HepG2 (cell line): ENCODE measurements at regions not wholly inside any gene's neighbourhood (a gene's known extent, or its start where the extent isn't known, plus 50 kb on each side); places are given as distances from the start of the nearest gene placed in this dataset.

Experiments
- ATAC-seq: fragments of 200-7000 bp; cut with Tn5 transposase; 3 replicates; pipeline ENCODE4 v1.9.1; 2020; ENCODE audit warnings: mild to moderate bottlenecking, moderate library complexity
- BruUV-seq: library from RNA; stranded (reverse); fragments of 400-500 nt; replicated peaks from 2 replicates; lab custom pipeline; 2021; lab: Mats Ljungman, UMichigan
- CTCF ChIA-PET: fragments of 300-600 bp; formaldehyde crosslinking; extraction: SDS; loops from one replicate; lab custom pipeline; 2021; ENCODE audit warnings: low total read pairs, inconsistent platforms, low intra/inter-chr PET ratio; lab: Yijun Ruan, JAX
- POLR2A ChIA-PET: fragments of 350-600 bp; sonication (Branson Sonifier 250); formaldehyde crosslinking; loops from one replicate; lab custom pipeline; 2020; ENCODE audit warnings: antibody characterized with exemption, inconsistent platforms; lab: Yijun Ruan, JAX
- DNase-seq: peaks from one replicate; pipeline ENCODE4 v3.0.0-alpha.2; 2015; ENCODE audit warnings: low spot score
- FAIRE-seq: peaks from 3 replicates; lab custom pipeline; 2011; peaks lifted over from hg19 to GRCh38; lab: Jason Lieb, UNC
- H2AFZ ChIP-seq: one replicate; pipeline ENCODE4 v1.6.1; 2011; ENCODE audit warnings: low read length, inconsistent platforms
- H3K27ac ChIP-seq: fragments of 300-600 bp; 3 replicates; pipeline ENCODE4 v1.8.0; 2011; ENCODE audit warnings: mixed run types, mild to moderate bottlenecking, mixed read lengths, low read length, inconsistent platforms; ENCODE audit not compliant: insufficient read depth; ENCODE audit errors: extremely low read length
- H3K27me3 ChIP-seq, 2 experiments: fragments of 200-600 bp in 1 of 2; 2 replicates in 1 of 2; 3 replicates in 1 of 2; pipeline versions ENCODE4 v1.6.0 to v1.8.0; 2011; ENCODE audit warnings: low read length in 2 of 2, mild to moderate bottlenecking in 2 of 2, moderate library complexity in 2 of 2, inconsistent platforms in 1 of 2; ENCODE audit not compliant: insufficient read depth in 2 of 2, control insufficient read depth in 1 of 2
- H3K36me3 ChIP-seq, 2 experiments: fragments of 200-600 bp in 1 of 2; replicated peaks in 1 of 2; 2 replicates in 1 of 2; 3 replicates in 1 of 2; pipeline versions ENCODE4 v1.5.1 to v1.8.0; 2011; ENCODE audit warnings: low read length in 2 of 2, inconsistent platforms in 1 of 2; ENCODE audit not compliant: insufficient read depth in 2 of 2, control insufficient read depth in 1 of 2
- H3K4me1 ChIP-seq: 2 replicates; pipeline ENCODE4 v1.5.1; 2012; ENCODE audit warnings: low read length, inconsistent platforms; ENCODE audit not compliant: insufficient read depth
- H3K4me2 ChIP-seq: 2 replicates; pipeline ENCODE4 v1.6.0; 2011; ENCODE audit warnings: low read depth, low read length, inconsistent platforms
- H3K4me3 ChIP-seq, 3 experiments: fragments of 200-600 bp in 1 of 3; sonication (generic), shearing (Covaris generic) in 1 of 3; replicated peaks in 1 of 3; 2 replicates each; pipeline ENCODE4 v1.5.1; 2011 to 2016; ENCODE audit warnings: low read length in 3 of 3, inconsistent platforms in 2 of 3, low read depth in 2 of 3, mild to moderate bottlenecking in 2 of 3, control low read depth in 1 of 3, mixed read lengths in 1 of 3; ENCODE audit not compliant: insufficient read depth in 1 of 3
- H3K79me2 ChIP-seq: one replicate; pipeline ENCODE4 v1.6.1; 2011; ENCODE audit warnings: low read length, inconsistent platforms; ENCODE audit not compliant: insufficient read depth
- H3K9ac ChIP-seq: 2 replicates; pipeline ENCODE4 v1.6.0; 2011; ENCODE audit warnings: mild to moderate bottlenecking, low read depth, low read length, inconsistent platforms; ENCODE audit not compliant: insufficient read depth
- H3K9me3 ChIP-seq: 2 replicates; pipeline ENCODE4 v1.5.1; 2012; ENCODE audit warnings: mild to moderate bottlenecking, low read length
- H4K20me1 ChIP-seq: 2 replicates; pipeline ENCODE4 v1.6.0; 2011; ENCODE audit warnings: inconsistent platforms, mild to moderate bottlenecking, low read length, moderate library complexity; ENCODE audit not compliant: insufficient read depth
- CENPT ChIP-seq: sonication (generic); formaldehyde crosslinking; IDR thresholded peaks from 2 replicates; pipeline ENCODE4 v1.8.0; 2022; ENCODE audit warnings: low read depth, mild to moderate bottlenecking, moderate library complexity, missing genetic modification reagents
- DMAP1 ChIP-seq: IDR thresholded peaks from 2 replicates; pipeline ENCODE4 v1.6.1; 2016
- DR1 ChIP-seq: sonication (generic); formaldehyde crosslinking; IDR thresholded peaks from 2 replicates; pipeline ENCODE4 v1.8.0; 2021; ENCODE audit warnings: mild to moderate bottlenecking, missing genetic modification reagents, inconsistent platforms
- KLF15 ChIP-seq: sonication (generic); formaldehyde crosslinking; IDR thresholded peaks from 2 replicates; pipeline ENCODE4 v1.8.1; 2023; ENCODE audit warnings: borderline replicate concordance, mild to moderate bottlenecking, inconsistent platforms, missing genetic modification reagents, mixed read lengths
- SSRP1 ChIP-seq: IDR thresholded peaks from 2 replicates; pipeline ENCODE4 v1.6.1; 2016; ENCODE audit warnings: control low read depth
- TMF1 ChIP-seq: sonication (generic); formaldehyde crosslinking; IDR thresholded peaks from 2 replicates; pipeline ENCODE4 v1.8.1; 2022; ENCODE audit warnings: low read depth, missing genetic modification reagents
- ZNF274 ChIP-seq: sonication (generic); formaldehyde crosslinking; IDR thresholded peaks from 2 replicates; pipeline ENCODE4 v1.5.1; 2020; ENCODE audit warnings: mild to moderate bottlenecking, missing genetic modification reagents
- ZNF766 ChIP-seq: sonication (generic); formaldehyde crosslinking; IDR thresholded peaks from 2 replicates; pipeline ENCODE4 v1.5.0; 2020; ENCODE audit warnings: missing genetic modification reagents, borderline replicate concordance
- ZNF782 ChIP-seq: sonication (generic); formaldehyde crosslinking; IDR thresholded peaks from 2 replicates; pipeline ENCODE4 v1.4.0; 2020; ENCODE audit warnings: missing genetic modification reagents, mild to moderate bottlenecking, borderline replicate concordance
- ZSCAN21 ChIP-seq: sonication (generic); formaldehyde crosslinking; IDR thresholded peaks from 2 replicates; pipeline ENCODE4 v1.8.0; 2022; ENCODE audit warnings: mild to moderate bottlenecking, missing genetic modification reagents, moderate library complexity, borderline replicate concordance
- WGBS: methylation state at CpG from one replicate; pipeline ENCODE4 v1.1.6; 2017; ENCODE audit warnings: low lambda C conversion rate; 5-methylcytosine and 5-hydroxymethylcytosine counted together
- in situ Hi-C: cut with HindIII; loops from 2 replicates; pipeline ENCODE4 v1.10.0; 2017; ENCODE audit warnings: low pct_unique_long_range_greater_than_20kb; ENCODE audit not compliant: extremely low pct_ligation_motif_present
- intact Hi-C: fragments of 100-400 bp; cut with micrococcal nuclease; formaldehyde crosslinking; loops from one replicate; pipeline ENCODE4 v1.10.0; 2022; ENCODE audit not compliant: unreplicated experiment
- TF ChIP-seq, protein P1 (sequence below): sonication (generic); formaldehyde crosslinking; IDR thresholded peaks from 2 replicates; pipeline ENCODE4 v1.5.0; 2020; ENCODE audit warnings: mild to moderate bottlenecking, missing genetic modification reagents
- TF ChIP-seq, protein P2 (sequence below): sonication (generic); formaldehyde crosslinking; IDR thresholded peaks from 2 replicates; pipeline ENCODE4 v1.5.1; 2020; ENCODE audit warnings: mild to moderate bottlenecking, missing genetic modification reagents, moderate library complexity
- TF ChIP-seq, protein P3 (sequence below): sonication (generic); formaldehyde crosslinking; IDR thresholded peaks from 2 replicates; pipeline ENCODE4 v1.4.0; 2020; ENCODE audit warnings: low read depth, mild to moderate bottlenecking, missing genetic modification reagents
- TF ChIP-seq, protein P4 (sequence below): sonication (generic); formaldehyde crosslinking; IDR thresholded peaks from 2 replicates; pipeline ENCODE4 v1.5.0; 2020; ENCODE audit warnings: missing genetic modification reagents, mild to moderate bottlenecking, borderline replicate concordance
- TF ChIP-seq, protein P5 (sequence below): sonication (generic); formaldehyde crosslinking; IDR thresholded peaks from 2 replicates; pipeline ENCODE4 v1.4.0; 2020; ENCODE audit warnings: missing genetic modification reagents
- TF ChIP-seq, protein P6 (sequence below): sonication (generic); formaldehyde crosslinking; IDR thresholded peaks from 2 replicates; pipeline ENCODE4 v1.4.0; 2020; ENCODE audit warnings: low read depth, missing genetic modification reagents

DNA sequence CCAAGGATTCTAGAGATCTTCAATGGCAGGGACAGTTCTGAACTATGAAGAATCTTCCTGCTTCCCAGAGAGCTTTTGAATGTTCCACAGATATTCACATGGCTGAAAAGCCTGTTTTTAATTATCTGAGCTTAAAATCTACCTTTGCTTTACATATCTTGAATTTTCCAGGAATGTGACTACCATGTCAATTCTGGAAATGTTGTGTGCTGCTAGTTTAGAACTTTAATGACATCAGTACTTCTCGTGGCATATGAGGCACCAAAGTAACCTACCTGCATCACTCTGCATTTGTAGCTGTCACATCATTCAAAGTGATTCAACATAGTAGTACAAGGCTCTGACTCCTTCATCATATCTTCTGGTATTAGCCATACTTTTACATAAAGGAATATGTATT is 122.7 kb upstream of the NFIA start (continued):
- TF ChIP-seq, protein P1, sequence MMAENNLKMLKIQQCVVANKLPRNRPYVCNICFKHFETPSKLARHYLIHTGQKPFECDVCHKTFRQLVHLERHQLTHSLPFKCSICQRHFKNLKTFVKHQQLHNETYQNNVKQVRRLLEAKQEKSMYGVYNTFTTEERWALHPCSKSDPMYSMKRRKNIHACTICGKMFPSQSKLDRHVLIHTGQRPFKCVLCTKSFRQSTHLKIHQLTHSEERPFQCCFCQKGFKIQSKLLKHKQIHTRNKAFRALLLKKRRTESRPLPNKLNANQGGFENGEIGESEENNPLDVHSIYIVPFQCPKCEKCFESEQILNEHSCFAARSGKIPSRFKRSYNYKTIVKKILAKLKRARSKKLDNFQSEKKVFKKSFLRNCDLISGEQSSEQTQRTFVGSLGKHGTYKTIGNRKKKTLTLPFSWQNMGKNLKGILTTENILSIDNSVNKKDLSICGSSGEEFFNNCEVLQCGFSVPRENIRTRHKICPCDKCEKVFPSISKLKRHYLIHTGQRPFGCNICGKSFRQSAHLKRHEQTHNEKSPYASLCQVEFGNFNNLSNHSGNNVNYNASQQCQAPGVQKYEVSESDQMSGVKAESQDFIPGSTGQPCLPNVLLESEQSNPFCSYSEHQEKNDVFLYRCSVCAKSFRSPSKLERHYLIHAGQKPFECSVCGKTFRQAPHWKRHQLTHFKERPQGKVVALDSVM (CRISPR knock-in tag), result no peak
- TF ChIP-seq, protein P2, sequence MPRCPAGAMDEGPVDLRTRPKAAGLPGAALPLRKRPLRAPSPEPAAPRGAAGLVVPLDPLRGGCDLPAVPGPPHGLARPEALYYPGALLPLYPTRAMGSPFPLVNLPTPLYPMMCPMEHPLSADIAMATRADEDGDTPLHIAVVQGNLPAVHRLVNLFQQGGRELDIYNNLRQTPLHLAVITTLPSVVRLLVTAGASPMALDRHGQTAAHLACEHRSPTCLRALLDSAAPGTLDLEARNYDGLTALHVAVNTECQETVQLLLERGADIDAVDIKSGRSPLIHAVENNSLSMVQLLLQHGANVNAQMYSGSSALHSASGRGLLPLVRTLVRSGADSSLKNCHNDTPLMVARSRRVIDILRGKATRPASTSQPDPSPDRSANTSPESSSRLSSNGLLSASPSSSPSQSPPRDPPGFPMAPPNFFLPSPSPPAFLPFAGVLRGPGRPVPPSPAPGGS (CRISPR knock-in tag), result no peak
- TF ChIP-seq, protein P3, sequence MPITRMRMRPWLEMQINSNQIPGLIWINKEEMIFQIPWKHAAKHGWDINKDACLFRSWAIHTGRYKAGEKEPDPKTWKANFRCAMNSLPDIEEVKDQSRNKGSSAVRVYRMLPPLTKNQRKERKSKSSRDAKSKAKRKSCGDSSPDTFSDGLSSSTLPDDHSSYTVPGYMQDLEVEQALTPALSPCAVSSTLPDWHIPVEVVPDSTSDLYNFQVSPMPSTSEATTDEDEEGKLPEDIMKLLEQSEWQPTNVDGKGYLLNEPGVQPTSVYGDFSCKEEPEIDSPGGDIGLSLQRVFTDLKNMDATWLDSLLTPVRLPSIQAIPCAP, result no peak
- TF ChIP-seq ZSCAN21 (CRISPR knock-in tag), result no peak

DNA sequence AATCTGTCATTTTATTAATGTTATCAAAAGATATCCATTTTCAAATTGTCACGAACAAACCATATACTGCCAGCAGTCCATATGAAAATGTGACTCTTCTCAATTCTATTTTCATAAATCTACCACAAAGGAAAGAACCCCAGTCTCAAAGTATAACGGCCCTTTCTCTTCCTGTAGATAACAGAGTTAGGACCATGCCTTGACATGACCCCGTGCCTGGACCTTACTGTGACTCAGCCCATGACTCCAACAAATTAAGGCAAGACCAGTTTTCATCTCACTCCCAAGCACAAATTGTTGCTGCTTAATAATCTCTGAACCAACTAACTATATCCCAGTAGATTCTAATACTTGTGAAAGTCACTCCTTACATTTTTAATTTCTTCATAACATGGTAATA is 124.4 kb upstream of the NFIA start:
- FAIRE-seq, result no peak
- DNase-seq, result no peak
- H3K4me3 ChIP-seq, result no peak overlapping the region
- no TSS peak for BruUV-seq
- CTCF ChIA-PET, result no interaction called here
- no peaks in the 10 kb centered on the region for H3K36me3 ChIP-seq
- peaks cover 2 to 3% of the 10 kb centered on the region in 2 experiments; a peak in 2 of 5 replicates for H3K27me3 ChIP-seq
- H4K20me1 ChIP-seq, result no peaks in the 10 kb centered on the region
- no peak overlapping the region for H3K4me2 ChIP-seq
- H3K27ac ChIP-seq, result no peak overlapping the region
- in situ Hi-C loops, result no loop called here
- no peaks in the 10 kb centered on the region for H3K4me1 ChIP-seq
- H3K9ac ChIP-seq, result no peak overlapping the region
- ATAC-seq, result no peak
- intact Hi-C loops, result no loop called here
- no peaks in the 10 kb centered on the region for H3K9me3 ChIP-seq
- H2AFZ ChIP-seq, result no peak overlapping the region
- POLR2A ChIA-PET, result no interaction called here
- WGBS, result 15% methylated on average over 3 of the region's 3 CpGs
- H3K79me2 ChIP-seq, result no peaks in the 10 kb centered on the region
- TF ChIP-seq ZNF782 (CRISPR knock-in tag), result no peak
- no peak for TF ChIP-seq ZNF274 (CRISPR knock-in tag)
- no peak for TF ChIP-seq ZNF766 (CRISPR knock-in tag)
- TF ChIP-seq DR1, result no peak
- TF ChIP-seq, protein P4, sequence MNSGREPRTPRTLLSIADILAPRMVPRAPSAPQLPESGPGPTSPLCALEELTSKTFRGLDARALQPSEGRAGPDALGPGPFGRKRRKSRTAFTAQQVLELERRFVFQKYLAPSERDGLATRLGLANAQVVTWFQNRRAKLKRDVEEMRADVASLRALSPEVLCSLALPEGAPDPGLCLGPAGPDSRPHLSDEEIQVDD (CRISPR knock-in tag), result no peak
- no peak for TF ChIP-seq CENPT
- TF ChIP-seq SSRP1, result no peak
- no peak for TF ChIP-seq KLF15
- TF ChIP-seq, protein P5, sequence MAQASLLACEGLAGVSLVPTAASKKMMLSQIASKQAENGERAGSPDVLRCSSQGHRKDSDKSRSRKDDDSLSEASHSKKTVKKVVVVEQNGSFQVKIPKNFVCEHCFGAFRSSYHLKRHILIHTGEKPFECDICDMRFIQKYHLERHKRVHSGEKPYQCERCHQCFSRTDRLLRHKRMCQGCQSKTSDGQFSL (CRISPR knock-in tag), result no peak
- TF ChIP-seq, protein P6, sequence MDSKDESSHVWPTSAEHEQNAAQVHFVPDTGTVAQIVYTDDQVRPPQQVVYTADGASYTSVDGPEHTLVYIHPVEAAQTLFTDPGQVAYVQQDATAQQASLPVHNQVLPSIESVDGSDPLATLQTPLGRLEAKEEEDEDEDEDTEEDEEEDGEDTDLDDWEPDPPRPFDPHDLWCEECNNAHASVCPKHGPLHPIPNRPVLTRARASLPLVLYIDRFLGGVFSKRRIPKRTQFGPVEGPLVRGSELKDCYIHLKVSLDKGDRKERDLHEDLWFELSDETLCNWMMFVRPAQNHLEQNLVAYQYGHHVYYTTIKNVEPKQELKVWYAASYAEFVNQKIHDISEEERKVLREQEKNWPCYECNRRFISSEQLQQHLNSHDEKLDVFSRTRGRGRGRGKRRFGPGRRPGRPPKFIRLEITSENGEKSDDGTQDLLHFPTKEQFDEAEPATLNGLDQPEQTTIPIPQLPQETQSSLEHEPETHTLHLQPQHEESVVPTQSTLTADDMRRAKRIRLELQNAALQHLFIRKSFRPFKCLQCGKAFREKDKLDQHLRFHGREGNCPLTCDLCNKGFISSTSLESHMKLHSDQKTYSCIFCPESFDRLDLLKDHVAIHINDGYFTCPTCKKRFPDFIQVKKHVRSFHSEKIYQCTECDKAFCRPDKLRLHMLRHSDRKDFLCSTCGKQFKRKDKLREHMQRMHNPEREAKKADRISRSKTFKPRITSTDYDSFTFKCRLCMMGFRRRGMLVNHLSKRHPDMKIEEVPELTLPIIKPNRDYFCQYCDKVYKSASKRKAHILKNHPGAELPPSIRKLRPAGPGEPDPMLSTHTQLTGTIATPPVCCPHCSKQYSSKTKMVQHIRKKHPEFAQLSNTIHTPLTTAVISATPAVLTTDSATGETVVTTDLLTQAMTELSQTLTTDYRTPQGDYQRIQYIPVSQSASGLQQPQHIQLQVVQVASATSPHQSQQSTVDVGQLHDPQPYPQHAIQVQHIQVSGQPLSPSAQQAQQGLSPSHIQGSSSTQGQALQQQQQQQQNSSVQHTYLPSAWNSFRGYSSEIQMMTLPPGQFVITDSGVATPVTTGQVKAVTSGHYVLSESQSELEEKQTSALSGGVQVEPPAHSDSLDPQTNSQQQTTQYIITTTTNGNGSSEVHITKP (CRISPR knock-in tag), result no peak
- TF ChIP-seq DMAP1, result no peak
- no peak for TF ChIP-seq TMF1
